Hepatocyte (in vitro differentiated cells): ENCODE measurements at regions not wholly inside any gene's neighbourhood (a gene's known extent, or its start where the extent isn't known, plus 50 kb on each side); places are given as distances from the start of the nearest gene placed in this dataset.

ENCODE experiments used
- DNase-seq: peaks from one replicate; pipeline ENCODE4 v3.0.0-alpha.2; 2016; ENCODE audit warnings: low spot score
- H2AFZ ChIP-seq: fragments of 200-600 bp; sonication (generic); 2 replicates; pipeline ENCODE4 v1.6.0; 2016; ENCODE audit warnings: antibody characterized with exemption, mild to moderate bottlenecking
- H3K27ac ChIP-seq: fragments of 200-600 bp; sonication (generic); 2 replicates; pipeline ENCODE4 v1.5.1; 2016; ENCODE audit warnings: mild to moderate bottlenecking
- H3K27me3 ChIP-seq: fragments of 200-600 bp; sonication (generic); 2 replicates; pipeline ENCODE4 v1.6.1; 2016
- H3K36me3 ChIP-seq: fragments of 200-600 bp; sonication (generic); replicated peaks from 2 replicates; pipeline ENCODE4 v1.5.1; 2016; ENCODE audit warnings: low read depth; ENCODE audit not compliant: insufficient read depth
- H3K4me1 ChIP-seq: fragments of 200-600 bp; sonication (generic); 2 replicates; pipeline ENCODE4 v1.5.1; 2016; ENCODE audit warnings: mild to moderate bottlenecking, moderate library complexity; ENCODE audit not compliant: insufficient read depth
- H3K4me2 ChIP-seq: fragments of 200-600 bp; sonication (generic); 2 replicates; pipeline ENCODE4 v1.6.0; 2016
- H3K4me3 ChIP-seq: fragments of 200-600 bp; sonication (generic); 2 replicates; pipeline ENCODE4 v1.5.1; 2016; ENCODE audit warnings: mild to moderate bottlenecking
- H3K79me2 ChIP-seq: fragments of 200-600 bp; sonication (generic); 2 replicates; pipeline ENCODE4 v1.6.0; 2017; ENCODE audit warnings: mild to moderate bottlenecking
- H3K9me2 ChIP-seq: fragments of 200-600 bp; sonication (generic); replicated peaks from 2 replicates; pipeline ENCODE4 v1.6.0; 2017; ENCODE audit warnings: mild to moderate bottlenecking; ENCODE audit not compliant: insufficient read depth
- H3K9me3 ChIP-seq: fragments of 200-600 bp; sonication (generic); 2 replicates; pipeline ENCODE4 v1.5.1; 2016; ENCODE audit warnings: low read depth, mild to moderate bottlenecking
- H4K20me1 ChIP-seq: fragments of 200-600 bp; sonication (generic); 2 replicates; pipeline ENCODE4 v1.6.0; 2016; ENCODE audit warnings: mild to moderate bottlenecking; ENCODE audit not compliant: insufficient read depth, poor library complexity, severe bottlenecking
- EZH2 ChIP-seq: fragments of 200-600 bp; sonication (generic); IDR thresholded peaks from 2 replicates; pipeline ENCODE4 v1.6.1; 2016; ENCODE audit warnings: antibody characterized with exemption, mild to moderate bottlenecking, borderline replicate concordance
- EZH2phosphoT487 ChIP-seq: fragments of 200-600 bp; sonication (generic); IDR thresholded peaks from one replicate; pipeline ENCODE4 v1.6.1; 2018; ENCODE audit warnings: antibody characterized with exemption, mild to moderate bottlenecking, low read depth, moderate library complexity; ENCODE audit not compliant: unreplicated experiment, severe bottlenecking
- WGBS: methylation state at CpG from one replicate; pipeline ENCODE4 v1.1.6; 2016; ENCODE audit warnings: low lambda C conversion rate; ENCODE audit errors: missing lambda C conversion rate; 5-methylcytosine and 5-hydroxymethylcytosine counted together
- TF ChIP-seq, protein P1 (sequence below): fragments of 200-600 bp; sonication (generic); IDR thresholded peaks from 2 replicates; pipeline ENCODE4 v1.5.1; 2016; ENCODE audit warnings: antibody characterized with exemption, mild to moderate bottlenecking; ENCODE audit not compliant: poor library complexity

DNA sequence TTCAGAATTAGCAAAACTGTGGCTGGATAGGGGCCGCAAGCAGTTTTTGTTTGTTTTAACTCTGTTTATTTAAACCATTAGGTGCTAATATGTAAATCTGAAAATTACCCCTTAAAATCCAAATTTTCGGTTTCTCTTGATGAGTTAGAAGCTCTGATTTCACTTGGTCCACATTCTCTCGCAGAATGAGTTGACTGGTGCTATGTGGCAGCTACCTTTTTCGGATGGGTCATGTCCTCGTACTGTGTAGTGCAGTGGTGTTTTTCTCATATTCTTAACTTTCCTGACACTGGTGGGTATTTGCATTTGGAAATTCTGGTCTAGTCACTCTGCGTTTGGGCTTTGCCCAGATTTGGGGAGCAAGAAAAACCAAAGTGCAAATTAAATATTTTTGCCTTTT, 87.1 kb downstream of the DIPK2A start:
- H3K27ac ChIP-seq: no peak overlapping the region
- no peaks in the 10 kb centered on the region for H3K9me3 ChIP-seq
- no peaks in the 10 kb centered on the region for H3K36me3 ChIP-seq
- no peak for DNase-seq
- H3K27me3 ChIP-seq: no peaks in the 10 kb centered on the region
- H3K79me2 ChIP-seq: no peaks in the 10 kb centered on the region
- H3K4me2 ChIP-seq: no peak overlapping the region
- H4K20me1 ChIP-seq: no peaks in the 10 kb centered on the region
- H2AFZ ChIP-seq: no peak overlapping the region
- WGBS: 94% methylated on average over 6 of the region's 6 CpGs
- H3K4me3 ChIP-seq: no peak overlapping the region
- TF ChIP-seq, protein P1, sequence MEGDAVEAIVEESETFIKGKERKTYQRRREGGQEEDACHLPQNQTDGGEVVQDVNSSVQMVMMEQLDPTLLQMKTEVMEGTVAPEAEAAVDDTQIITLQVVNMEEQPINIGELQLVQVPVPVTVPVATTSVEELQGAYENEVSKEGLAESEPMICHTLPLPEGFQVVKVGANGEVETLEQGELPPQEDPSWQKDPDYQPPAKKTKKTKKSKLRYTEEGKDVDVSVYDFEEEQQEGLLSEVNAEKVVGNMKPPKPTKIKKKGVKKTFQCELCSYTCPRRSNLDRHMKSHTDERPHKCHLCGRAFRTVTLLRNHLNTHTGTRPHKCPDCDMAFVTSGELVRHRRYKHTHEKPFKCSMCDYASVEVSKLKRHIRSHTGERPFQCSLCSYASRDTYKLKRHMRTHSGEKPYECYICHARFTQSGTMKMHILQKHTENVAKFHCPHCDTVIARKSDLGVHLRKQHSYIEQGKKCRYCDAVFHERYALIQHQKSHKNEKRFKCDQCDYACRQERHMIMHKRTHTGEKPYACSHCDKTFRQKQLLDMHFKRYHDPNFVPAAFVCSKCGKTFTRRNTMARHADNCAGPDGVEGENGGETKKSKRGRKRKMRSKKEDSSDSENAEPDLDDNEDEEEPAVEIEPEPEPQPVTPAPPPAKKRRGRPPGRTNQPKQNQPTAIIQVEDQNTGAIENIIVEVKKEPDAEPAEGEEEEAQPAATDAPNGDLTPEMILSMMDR: no peak
- TF ChIP-seq EZH2: no peak
- no peaks in the 10 kb centered on the region for H3K4me1 ChIP-seq
- no peaks in the 10 kb centered on the region for H3K9me2 ChIP-seq

DNA sequence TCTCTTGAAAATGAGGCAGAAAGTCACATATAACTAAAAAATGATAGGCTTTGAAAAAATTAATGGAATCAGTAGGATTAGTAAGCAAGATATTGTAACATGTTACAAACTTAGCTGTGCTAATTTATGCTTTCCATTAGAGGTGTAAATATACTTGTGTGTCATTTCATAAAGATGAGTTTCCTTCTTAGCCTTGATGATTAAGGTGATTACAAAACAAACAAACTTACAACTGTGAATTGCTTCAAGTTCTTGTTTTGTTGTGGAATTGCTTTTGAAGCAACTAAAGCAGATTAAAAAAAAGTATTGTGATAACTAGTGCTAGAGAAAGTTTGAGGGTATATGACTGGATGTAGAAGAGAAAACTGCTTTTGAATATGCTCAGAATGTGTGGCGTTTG, 87.9 kb downstream of the DIPK2A start:
- WGBS: 92% methylated on average over 1 of the region's 1 CpG
- TF ChIP-seq, protein P1: no peak
- no peak for TF ChIP-seq EZH2phosphoT487
- TF ChIP-seq EZH2: no peak
- no peaks in the 10 kb centered on the region for H4K20me1 ChIP-seq
- H3K4me1 ChIP-seq: no peaks in the 10 kb centered on the region
- H3K79me2 ChIP-seq: no peaks in the 10 kb centered on the region
- H3K9me3 ChIP-seq: no peaks in the 10 kb centered on the region
- no peaks in the 10 kb centered on the region for H3K9me2 ChIP-seq
- DNase-seq: no peak
- no peak overlapping the region for H3K4me3 ChIP-seq
- no peak overlapping the region for H2AFZ ChIP-seq
- no peaks in the 10 kb centered on the region for H3K27me3 ChIP-seq
- no peak overlapping the region for H3K4me2 ChIP-seq
- H3K36me3 ChIP-seq: no peaks in the 10 kb centered on the region
- no peak overlapping the region for H3K27ac ChIP-seq

DNA sequence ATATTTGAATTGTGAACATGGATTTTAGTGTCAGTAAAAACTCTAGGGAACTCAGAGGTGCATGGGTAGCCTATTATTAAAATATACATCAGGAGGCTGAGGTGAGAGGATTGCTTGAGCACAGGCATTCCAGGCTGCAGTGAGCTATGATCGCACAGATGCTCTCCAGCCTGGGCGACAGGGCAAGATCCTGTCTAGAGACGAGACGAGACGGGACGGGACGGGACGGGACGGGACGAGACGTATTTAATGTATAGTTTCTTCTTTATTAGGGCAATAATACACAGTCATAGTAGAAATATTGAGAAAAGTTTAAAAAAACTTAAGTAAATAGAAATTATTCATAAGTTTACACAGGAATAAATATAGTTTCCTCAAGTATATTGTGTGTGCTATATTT, 89.3 kb downstream of the DIPK2A start:
- no peak overlapping the region for H2AFZ ChIP-seq
- H3K4me3 ChIP-seq: no peak overlapping the region
- H3K79me2 ChIP-seq: no peaks in the 10 kb centered on the region
- H3K27me3 ChIP-seq: no peaks in the 10 kb centered on the region
- H3K4me1 ChIP-seq: no peaks in the 10 kb centered on the region
- DNase-seq: no peak
- H4K20me1 ChIP-seq: no peaks in the 10 kb centered on the region
- no peaks in the 10 kb centered on the region for H3K9me2 ChIP-seq
- no peaks in the 10 kb centered on the region for H3K9me3 ChIP-seq
- 95% methylated on average over 11 of the region's 11 CpGs for WGBS
- H3K36me3 ChIP-seq: no peaks in the 10 kb centered on the region
- no peak overlapping the region for H3K4me2 ChIP-seq
- no peak overlapping the region for H3K27ac ChIP-seq
- TF ChIP-seq, protein P1: no peak
- TF ChIP-seq EZH2phosphoT487: no peak
- TF ChIP-seq EZH2: no peak

DNA sequence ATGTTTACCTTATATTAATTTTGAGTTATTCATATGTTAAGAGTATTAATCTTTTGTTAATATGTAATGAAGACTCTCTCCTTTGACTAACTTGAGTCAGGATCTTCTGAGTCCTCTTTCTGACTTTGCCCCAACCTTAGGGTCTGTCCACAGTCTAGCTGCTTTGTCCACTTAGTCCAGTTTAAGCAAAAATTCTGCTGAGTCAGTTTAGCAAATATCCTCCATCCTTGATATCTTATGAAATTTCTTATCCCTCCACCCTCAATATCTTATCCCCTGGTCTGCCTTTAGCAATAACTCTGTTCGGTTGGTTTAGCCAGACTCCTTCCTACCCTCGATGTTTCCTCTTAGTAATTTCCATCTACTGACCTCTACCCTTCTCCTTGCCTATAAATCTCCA, 91.7 kb downstream of the DIPK2A start:
- no peak for DNase-seq
- no peaks in the 10 kb centered on the region for H4K20me1 ChIP-seq
- TF ChIP-seq, protein P1: no peak
- TF ChIP-seq EZH2 (no peak), EZH2phosphoT487 (no peak)
- no peaks in the 10 kb centered on the region for H3K36me3 ChIP-seq
- H3K79me2 ChIP-seq: no peaks in the 10 kb centered on the region
- H3K9me3 ChIP-seq: no peaks in the 10 kb centered on the region
- H3K9me2 ChIP-seq: no peaks in the 10 kb centered on the region
- no peaks in the 10 kb centered on the region for H3K27me3 ChIP-seq
- no peaks in the 10 kb centered on the region for H3K4me1 ChIP-seq
- no peak overlapping the region for H3K4me3 ChIP-seq
- H2AFZ ChIP-seq: no peak overlapping the region
- WGBS: 70% methylated on average over 2 of the region's 2 CpGs
- H3K4me2 ChIP-seq: no peak overlapping the region
- no peak overlapping the region for H3K27ac ChIP-seq
